ENCODE measurements at regions not wholly inside any gene's neighbourhood (a gene's known extent, or its start where the extent isn't known, plus 50 kb on each side); places are given as distances from the start of the nearest gene placed in this dataset.
A peak's percentile ranks its signal among the peaks of the same experiment; 100 is the strongest.

DNA sequence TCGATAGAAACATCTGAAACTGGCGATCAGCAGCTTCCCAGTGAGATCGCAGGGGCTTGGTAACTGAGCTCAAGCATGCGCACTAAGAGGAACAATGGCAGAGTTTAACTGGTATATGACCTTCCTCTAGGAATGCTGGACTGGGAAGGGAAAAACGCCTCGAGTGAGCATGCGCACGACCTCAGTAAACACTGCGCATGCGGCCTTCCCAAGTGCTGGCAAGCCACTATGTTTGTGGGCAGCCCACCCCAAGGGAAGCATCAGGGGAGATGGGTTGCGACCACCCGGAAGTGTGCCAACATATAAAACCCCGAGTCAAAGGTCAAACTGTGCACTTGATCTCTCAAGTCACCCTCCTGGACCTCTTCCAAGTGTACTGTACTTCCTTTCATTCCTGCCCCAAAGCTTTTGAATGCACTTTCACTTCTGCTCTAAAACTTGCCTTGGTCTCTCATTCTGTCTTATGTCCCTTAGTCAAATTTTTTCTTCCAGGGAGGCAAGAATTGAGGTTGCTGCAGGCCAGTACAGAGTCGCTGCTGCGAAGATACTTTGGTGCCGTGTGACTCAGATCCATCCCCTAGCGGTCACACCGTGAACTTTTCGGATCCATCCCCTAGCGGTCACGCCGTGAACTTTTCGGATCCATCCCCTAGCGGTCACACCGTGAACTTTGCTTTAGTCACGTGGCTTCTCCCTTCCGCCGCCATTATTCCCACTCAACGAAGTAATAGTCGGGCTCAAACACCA lies 243.3 kb downstream of the FAM43A start:
- no peak for DNase-seq (ENCODE audit: low spot score)

DNA sequence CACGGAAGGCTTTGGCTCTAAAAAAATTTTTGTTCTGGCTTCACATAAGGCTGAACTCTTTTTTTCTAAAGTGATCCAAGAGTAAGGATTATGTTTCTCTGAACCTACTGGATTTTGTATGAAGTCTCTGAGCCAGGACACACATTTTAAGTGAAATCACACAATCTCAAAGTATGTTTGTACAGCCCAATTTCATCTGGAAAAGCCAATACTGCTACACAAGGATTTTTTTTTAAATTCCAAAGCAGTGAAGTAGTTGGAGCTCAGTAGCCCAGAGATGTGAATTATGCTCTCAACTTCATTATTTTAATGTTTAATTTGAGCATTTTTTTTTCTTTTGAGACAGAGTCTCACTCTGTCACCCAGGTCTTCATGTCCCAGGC lies 243.9 kb downstream of the FAM43A start:
- DNase-seq (ENCODE audit: low spot score): no peak

DNA sequence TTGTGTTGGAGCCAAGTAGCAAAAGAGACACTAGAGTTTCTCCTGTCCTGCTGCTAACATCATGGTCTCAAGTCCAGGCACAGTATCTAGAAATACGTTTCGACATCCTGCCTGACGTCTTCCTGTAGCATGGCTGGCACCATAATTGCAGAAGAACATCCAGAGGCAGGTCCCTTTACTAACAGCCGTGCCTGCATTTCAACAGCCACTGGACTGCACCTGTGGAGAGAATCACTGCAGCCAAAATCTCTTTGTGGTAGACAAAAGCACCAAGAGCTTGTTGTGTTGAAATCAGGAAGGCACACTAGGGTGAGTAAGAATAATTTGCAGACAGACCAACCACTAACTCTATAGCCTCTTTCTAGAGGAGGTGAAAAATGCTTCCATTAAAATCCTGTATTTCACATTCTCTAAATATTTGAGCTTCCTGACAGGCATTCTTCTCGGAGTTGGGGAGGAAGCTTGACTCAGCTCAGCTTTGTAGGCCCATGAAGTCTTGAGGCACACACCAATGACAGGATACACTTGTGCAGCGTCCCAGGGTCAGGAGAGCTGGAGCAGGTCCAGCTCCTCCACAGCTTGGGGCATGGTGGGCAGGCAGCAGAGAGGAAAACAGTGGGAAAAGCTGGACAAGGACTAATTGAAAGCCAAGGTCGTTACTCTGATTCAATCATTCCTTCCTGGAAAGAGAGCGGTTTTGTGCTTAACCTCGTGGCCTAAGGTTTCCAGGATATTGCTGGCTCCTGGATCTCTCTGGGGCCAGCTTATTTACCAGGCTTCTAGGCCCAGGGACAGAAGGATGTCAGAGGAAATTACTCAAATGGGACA lies 244.9 kb downstream of the FAM43A start:
- DNase-seq (ENCODE audit: low spot score): peak; percentile 41

DNA sequence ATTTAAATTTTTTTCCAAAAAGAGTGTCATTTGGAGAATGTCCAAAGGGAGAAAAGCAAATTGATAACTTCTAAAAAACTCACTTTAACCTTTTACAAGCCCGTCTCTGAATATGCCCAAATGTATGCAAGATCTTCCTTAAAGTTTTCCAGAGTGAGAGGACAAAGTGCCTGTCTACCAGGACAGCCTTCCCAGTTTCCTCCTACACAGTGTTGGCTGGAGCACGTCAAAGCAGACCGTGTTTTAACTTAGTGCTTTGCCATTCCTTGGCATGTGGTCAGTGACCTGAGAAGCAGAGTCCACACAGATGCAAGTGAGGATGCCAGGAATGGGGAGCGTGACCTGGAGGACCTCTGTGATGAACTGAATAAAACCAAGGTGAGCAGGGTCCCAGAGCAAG lies 245.7 kb downstream of the FAM43A start:
- no peak for DNase-seq (ENCODE audit: low spot score)

DNA sequence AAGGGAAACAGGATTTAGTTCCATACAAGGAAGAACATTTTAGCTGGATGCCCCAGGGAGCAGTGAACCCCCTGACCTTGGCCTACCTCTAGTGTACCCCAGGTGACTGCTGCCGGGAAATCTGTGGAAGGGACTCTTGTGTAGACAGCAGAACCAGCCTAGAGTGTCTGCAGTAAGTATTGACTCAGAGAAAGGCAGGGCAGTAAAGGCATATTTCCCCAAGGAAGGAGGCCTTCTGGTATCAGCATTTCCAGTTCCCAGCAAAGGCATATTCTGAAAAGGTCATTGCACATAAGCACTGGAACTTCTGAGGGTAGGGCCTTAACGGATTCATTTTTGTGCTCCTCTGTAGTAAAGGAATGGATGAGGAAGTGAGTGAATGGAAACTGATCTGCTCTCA lies 246.2 kb downstream of the FAM43A start:
- DNase-seq (ENCODE audit: low spot score): no peak

DNA sequence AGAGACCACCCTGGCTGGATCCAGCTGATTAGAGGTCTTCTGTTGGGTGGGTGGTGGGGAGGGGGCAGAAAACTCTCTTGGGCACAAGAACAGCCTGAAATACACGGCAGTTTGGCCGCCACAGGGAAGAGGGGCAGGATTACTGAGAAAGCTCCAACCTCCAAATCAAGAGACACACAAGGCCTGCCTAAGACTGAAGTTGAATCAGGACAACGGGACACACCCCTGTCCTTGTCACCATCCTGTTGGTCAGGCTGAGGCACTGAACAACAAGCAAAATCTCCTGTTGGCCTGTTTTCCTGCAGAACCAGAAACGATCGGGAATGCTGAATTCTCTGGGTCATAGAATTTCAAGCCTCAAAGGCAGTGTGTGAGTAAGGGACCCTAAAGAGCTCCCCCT lies 247.8 kb downstream of the FAM43A start:
- DNase-seq (ENCODE audit: low spot score): no peak

DNA sequence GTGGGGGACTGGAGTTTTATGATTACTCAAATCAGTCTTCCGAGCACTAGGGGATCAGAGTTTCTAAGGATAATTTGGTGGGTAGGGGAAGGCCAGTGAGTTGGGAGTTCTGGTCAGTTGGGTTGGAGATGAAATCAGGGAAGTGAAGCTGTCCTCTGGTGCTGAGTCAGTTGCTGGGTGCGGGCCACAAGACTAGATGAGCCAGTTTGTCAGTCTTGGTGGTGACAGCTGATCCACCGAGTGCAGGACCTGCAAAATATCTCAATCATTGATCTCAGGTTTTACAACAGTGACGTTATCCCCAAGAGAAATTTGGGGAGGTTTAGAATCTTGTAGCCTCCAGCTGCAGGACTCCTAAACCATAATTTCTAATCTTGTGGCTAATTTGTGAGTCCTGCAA lies 249.4 kb downstream of the FAM43A start:
- no peak for DNase-seq (ENCODE audit: low spot score)

DNA sequence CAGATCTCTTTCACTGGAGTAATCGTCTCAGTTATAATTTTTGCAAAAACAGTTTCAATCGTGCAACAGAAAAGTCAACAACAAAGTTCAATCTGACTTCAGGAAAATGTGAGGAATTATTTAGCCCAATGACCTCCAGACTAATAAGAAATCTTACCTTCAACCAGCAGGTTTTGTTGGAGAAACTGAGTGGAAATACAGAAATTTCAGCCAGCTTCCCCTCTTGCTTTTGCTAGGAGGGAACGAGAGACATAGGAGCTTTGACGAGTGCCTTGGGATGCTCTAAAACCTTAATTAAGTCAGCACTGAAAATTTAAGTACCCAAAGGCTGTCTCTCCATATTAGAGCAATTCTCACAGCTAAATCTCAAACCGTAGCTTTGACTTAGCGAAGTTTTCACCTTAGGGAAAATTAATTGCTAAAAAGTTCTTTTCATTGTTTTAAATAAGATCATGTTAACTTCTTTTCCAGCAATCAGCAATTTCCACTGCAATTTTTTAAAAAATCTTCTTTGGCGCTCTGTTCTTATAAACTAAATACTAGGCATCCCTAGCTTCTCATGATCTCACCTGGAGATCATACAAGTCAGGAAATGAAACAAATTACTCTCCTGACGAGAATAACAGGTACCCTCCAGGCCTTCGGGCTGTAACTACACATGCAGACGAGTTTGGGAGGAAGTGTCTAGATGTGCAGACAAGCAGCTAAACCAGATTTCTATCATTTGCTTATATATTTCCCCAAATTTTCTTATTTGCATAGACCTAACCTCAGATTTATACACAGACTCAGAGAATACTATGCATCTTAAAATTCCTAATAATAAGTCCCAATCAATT lies 250.2 kb downstream of the FAM43A start:
- DNase-seq (ENCODE audit: low spot score): no peak

DNA sequence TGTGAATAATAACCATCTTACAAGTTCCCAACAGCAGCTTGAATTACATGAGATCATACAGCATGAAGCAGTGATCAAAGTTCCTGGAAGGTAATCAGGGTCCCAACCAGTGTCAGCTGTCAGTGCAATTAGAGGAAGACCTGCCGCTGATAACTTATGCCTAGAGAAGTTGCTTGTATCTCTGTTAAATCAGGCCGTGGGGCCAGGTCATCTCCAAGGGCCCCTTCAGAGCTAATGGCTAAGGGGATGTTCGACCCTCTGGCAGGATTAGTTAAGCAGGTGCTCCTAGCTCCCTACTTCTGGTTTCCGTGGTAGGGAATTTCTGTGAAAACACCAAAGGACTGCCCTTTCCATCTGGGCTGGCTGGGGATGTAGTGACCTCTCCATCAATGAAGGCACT lies 251.0 kb downstream of the FAM43A start:
- DNase-seq (ENCODE audit: low spot score): no peak

DNA sequence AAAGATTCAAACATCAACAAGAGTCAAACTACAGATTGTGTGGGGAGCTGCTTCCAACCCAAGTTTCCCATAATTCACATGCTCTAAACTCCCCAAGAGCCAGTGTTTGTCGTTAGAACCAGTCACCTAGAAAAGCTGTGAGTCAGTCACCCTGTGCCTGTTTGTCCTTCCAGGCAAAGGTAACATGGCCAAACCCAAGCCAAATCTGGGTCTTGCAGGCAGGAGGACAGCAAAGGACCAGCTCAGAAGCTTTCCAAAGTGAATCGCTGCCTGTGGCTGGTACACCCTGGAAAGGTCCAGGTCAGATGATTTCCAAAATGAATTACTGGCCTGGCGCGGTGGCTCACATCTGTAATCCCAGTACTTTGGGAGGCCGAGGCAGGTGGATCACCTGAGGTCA lies 251.5 kb downstream of the FAM43A start:
- no peak for DNase-seq (ENCODE audit: low spot score)

DNA sequence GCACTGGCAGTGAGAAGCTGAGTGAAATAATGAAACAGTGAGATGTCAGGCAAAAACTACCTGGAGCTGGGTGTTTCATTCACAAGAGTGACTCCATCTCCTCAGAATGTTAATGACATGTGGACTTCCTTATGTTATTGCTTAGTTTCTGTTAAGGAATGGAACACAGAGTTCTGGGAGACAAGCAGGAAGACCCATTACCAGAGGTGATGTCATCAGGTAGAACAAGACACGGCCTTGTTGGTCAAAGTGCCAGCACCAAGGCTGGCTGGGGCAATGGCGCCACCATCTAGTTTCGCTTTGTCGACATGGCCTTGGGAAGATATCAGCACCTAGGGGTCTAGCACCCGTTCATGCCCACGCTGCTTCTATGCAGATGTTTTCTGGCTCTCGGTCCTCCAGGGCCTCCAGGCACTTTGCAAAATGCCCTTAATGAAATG lies 252.2 kb downstream of the FAM43A start:
- no peak for DNase-seq (ENCODE audit: low spot score)

DNA sequence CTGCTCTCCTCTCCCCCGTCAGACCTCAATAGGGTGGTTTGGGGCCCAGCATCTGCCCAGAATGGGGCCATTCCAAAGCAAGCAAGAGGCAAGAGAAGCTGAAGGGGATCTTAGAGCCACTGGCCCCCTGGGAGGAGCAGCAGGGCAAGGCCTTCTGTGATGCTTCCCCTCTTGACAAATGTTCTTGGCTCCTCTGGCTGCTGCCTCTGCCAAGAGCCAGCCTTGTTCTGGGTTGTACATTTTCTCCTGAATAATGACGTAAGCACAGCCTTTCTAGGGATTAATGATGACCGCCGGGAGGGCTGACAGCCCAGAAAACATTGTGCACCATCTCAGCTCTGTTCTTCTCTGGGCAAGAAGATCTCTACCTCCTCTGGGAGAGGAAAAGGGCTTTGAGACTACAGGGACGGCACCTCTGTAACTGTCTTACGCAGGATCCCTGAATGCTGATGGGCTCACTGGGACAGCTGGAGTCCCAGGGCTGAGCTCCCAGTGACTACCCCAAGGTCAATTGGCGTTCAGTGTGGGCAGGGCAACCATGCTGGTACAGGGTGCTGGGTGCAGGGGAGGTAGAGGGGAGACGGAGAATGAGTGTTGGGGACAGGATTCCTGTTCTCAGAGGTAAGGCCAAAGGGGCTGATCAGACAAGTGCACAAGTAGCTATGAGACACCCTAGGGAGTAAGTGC lies 253.3 kb downstream of the FAM43A start:
- no peak for DNase-seq (ENCODE audit: low spot score)

DNA sequence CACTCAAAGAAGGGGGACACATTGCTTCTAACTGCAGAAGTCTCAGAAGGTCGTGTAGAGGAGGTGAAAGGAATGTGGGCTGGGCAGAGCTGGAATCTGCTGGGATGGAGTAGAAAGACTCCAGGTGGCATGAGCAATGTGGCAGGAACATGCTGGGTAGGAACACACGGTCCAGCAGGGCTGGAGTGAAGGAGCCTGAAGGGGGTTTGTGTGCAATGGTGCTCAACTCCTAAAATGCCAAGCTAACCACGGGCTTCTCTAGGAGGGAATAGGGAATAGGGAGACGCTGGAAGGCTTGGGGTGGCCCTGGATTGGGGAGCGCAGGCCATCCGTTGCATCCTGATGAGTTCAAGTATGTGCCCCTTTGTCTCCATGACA lies 253.8 kb downstream of the FAM43A start:
- DNase-seq (ENCODE audit: low spot score): no peak

DNA sequence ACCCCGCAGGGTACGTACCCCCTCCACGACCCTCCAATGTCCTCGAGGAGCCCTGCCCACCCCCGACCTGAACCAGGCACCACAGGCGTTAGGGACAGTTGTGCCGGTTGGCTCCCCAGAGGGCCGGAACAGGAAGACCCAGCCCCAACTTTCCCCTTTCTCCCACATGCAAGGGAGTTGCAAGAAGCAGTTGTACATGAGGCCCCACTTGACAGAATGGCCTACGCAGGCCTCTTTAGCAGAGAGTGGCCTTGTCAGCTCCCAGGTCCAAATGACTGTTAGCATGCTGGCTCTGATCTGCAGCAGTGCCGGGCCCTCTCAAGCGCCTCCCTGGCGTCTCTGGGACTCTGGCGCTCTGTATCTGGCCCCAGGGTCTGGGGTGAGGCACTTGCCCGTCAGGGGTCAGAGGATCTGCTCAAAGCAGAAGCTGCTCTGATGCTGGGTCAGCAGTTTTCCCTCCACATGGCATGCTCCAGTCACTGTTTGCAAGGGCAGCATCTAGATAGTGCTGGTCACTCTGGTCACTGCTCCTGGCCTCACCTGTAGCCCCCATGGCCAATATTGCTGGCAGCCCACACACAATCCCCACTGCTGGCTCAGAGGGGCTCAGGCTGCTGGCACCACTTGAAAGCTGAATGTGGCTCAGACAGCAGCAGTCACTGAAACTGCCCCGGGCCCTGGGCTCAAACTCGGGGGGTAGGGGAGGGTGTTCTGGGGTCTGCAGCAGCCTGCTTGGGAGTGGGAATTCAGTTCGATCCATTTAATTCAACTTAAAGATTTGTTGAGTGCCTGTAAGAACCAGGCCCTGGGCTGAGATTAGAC lies 254.5 kb downstream of the FAM43A start:
- no peak for DNase-seq (ENCODE audit: low spot score)

DNA sequence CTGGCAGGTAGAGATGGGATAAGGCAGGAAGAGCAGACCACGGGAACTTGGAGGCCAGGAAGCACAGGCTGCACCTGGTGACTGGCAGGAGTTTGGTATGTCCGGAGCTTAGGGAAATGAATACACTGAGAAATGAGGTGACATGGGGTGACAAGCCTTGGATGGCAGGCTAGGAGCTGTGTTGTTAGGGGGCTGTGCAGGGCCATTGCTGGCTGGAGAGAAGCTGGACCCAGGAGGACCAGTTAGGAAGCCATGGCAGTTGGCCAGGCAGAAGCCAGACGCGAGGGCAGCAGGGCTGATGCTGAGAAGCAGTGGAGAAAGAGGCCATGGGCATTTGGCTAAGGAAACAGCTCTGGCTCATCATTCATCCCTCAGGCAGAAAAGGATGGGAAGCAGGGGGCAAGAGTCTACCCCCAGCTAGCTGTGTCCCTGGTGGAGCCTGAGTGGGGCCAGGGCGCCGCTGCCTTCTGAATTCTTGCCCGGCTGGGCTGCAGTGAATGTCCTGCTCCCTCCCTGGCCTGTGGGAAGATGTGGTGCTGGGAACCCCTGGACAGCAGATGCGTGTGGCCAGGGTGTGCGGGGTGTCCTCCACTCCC lies 255.8 kb downstream of the FAM43A start:
- DNase-seq (ENCODE audit: low spot score): no peak

DNA sequence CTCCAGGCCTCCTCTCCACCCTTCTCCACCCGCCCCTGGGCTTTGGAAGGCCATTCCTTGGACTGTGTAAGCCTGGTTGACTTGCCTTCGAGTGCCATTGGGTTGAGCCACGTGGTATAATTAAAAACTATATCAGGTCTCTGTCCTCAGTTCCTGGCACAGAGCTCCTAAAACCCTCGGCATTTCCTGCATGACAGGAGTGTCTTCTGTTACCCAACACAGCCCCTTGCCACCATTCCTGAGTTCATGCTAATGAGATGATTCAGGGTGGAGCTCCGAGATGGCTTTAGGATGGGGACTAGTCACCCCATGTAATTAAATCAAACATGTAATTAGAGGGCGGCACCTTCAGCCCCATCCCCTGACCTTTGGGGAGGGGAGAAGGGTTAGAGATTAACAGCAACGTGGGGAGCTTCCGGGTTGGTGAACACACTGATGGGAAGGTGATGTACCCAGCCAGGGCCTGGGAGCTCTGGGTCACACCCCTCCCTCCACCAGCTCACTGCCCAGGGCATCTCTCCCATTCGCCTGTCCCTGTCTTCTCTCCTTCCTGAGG lies 256.4 kb downstream of the FAM43A start:
- DNase-seq (ENCODE audit: low spot score): no peak

DNA sequence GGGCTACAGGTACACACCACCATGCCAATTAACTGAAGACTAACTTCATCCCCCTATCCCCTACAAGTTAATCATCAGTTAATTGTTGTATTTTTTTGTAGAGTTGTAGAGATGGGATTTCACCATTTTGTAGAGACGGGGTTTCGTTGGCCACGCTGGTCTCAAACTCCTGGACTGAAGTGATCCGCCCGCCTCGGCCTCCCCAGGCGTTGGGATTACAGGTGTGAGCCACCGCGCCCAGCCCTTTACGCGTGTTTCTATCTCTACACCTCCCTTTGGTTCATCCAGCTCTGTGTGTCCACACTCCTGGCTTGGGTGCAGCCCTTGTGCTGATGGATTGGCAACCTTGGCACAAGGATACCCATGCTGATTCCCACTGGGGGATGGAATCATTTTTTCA lies 258.8 kb downstream of the FAM43A start:
- DNase-seq (ENCODE audit: low spot score): no peak

DNA sequence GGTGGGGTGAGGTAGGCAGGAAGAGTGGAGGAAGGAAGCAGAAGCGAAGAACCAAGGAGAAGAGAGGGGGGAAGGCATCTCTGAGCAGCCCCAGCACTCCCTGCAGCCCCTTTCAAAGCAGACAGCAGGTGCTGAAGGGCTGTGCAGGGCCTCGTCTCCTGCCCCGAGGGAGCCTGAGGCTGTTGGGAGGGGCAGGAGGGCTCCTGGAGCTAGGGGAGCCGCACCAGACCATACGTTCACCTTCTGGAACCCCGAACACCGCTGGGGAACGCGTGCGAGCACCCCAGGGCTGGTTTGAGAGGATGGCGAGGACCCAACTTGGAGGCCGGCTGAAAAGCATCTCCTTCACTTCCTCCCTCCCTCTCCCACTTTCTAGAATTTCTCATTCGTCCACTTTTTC lies 259.8 kb downstream of the FAM43A start:
- DNase-seq (ENCODE audit: low spot score): no peak

DNA sequence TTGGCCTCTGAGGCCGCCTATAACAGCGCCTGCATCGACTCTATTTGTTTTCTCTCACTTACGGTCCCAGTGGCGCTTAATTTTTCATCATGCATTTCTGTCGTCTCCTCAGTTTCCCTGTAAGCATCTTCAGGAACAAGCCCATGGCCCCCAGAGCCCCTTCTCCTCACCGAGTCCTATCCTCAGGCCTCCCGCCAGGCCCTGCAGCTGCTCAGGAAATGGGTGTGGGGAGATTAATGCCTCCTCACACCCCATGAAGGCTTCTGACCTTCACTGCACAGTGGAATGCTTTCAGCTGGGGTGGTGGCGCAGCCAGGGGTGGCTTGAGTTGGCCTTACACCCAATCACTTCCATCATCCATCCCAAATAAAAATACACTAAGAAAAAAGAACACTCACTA lies 260.4 kb downstream of the FAM43A start:
- DNase-seq (ENCODE audit: low spot score): no peak

DNA sequence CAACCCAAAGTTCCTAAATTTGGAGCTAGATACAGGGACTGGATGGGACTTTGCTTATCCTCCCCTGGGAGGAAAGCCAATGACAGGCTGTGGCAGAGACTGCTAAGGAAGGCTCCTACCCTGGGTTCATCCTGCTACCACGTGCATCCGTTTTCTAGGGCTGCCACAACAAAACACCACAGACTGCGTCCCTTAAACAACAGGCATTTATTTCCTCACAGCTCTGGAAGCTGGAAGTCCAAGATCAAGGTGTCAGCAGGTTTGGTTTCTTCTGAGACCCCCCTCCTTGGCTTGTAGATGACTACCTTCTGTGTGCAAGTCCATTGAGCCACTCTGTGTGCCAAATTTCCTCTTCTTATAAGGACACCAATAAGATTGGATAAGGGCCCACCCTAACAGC lies 263.9 kb downstream of the FAM43A start:
- no peak for DNase-seq (ENCODE audit: low spot score)
